Activated CD4-positive, alpha-beta T cell treated with anti-CD3 and anti-CD28 coated beads, Interleukin-2, amount 50 U/mL, for 1 hour (primary cell): ENCODE measurements at regions not wholly inside any gene's neighbourhood (a gene's known extent, or its start where the extent isn't known, plus 50 kb on each side); places are given as distances from the start of the nearest gene placed in this dataset.

Source experiments
- DNase-seq: peaks from one replicate; pipeline ENCODE4 v3.0.0-alpha.2; 2020

GRCh38 chr2:221276033-221276432 is 296.1 kb downstream of the EPHA4 start:
- DNase-seq = no peak

DNA sequence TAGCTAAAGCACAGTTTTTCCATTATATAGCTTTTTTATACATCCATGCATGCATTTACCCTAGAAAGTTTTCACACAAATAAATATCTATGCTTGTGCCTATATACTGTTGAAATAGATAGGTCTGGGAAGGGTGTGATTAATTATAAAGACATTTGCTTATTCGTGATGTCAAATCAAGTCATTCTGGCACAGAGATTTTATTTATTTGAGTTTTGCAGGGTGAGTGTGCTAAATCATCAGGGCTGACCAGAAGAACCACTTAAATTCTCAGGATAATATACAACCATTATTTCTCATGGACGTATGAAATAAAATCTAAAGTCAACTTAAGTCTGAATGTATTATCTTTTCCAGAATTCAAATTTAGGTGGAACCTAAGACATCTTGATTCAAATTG is 295.5 kb downstream of the EPHA4 start:
- no peak for DNase-seq

DNA sequence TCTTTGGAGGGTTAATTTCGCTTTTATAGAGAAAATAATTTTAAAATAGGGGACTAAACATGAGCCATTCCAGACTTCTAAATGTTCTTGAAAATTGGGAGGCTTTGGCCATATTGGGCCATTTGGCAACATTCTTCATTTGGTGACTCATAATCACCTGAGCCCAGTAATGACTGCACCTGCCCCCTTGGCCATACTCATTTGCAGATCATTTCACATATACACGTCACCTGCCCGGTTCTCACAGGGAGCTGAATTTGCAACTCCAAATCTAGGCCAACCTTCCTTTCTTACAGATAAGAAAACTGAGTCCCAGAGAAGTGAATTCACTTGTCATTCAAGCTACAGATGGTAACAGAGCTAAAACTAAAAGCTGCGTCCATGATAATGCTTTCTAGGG is 289.7 kb downstream of the EPHA4 start:
- DNase-seq = no peak

DNA sequence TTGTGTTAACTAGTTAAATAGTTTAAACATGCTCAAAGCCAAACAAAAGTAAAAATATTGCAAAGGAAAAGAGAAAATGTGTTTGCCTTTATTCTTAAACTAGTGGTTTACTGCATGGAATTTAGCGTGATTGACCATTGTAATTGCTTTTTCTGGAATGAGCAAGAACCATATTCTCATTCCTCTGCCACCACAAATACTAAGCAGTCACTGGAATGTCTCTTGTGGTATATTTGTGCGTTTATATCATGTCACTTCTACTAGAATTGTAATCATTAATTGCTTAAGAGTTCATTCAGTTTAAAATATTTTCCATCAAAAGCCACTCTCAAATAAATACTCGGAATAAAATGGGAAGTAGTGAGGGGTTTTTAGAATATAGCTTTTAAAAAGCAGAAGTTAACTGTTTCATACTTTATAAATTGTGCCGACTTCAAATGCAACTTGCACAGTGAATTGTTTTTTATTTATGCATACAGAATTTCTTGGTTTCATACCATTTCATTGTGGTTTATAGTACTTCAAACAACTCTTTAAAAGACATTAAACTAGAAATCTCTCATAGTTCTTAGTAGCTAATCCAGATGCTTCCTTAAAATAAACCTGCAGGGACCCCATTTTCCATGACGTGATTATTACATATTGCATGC is 288.1 kb downstream of the EPHA4 start:
- no peak for DNase-seq

DNA sequence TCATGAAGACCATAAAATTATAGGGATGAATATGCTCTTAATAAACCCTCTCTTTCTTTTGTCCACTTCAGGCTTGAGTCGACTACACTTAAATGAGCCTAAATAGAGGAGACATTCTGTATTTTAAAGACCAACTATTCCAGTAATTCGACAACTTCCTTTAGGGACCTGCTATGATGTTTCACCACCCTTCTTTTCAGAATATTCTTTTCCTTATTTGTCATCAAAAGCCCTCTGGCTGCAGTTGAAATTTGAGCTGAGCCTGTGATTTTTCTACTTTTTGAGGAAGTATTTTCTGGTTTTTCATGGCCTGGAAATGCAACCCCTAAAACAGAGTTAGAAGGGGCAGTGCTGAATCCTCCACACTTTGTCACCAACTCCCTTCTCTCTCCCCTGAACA is 287.0 kb downstream of the EPHA4 start:
- no peak for DNase-seq

DNA sequence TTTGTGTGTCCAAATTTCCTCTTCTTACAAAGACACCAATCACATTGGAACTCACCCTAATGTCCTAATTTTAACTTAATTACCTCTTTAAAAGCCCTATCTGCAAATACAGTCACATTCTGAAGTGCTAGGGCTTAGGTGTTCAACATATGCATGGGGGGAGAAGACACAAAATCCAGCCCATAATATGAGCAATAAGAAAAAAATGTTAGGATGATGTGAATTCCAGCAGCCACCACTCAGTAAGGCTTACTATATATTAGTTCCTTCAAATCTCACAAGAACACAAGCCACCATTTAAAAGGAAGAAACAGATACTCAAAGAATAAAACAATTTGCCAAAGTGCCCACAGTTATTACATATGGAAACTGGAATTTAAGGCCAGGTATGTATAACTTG is 285.7 kb downstream of the EPHA4 start:
- no peak for DNase-seq

GRCh38 chr2:221289389-221289788 is 282.7 kb downstream of the EPHA4 start:
- DNase-seq = no peak

- no peak for DNase-seq
Observed at GRCh38 chr2:221289846-221290245, 282.3 kb downstream of the EPHA4 start.

GRCh38 chr2:221293949-221294742 is 278.0 kb downstream of the EPHA4 start:
- no peak for DNase-seq

GRCh38 chr2:221304916-221305315 is 267.2 kb downstream of the EPHA4 start:
- DNase-seq = no peak

- no peak for DNase-seq
Observed at GRCh38 chr2:221308507-221309066, 263.5 kb downstream of the EPHA4 start.

DNA sequence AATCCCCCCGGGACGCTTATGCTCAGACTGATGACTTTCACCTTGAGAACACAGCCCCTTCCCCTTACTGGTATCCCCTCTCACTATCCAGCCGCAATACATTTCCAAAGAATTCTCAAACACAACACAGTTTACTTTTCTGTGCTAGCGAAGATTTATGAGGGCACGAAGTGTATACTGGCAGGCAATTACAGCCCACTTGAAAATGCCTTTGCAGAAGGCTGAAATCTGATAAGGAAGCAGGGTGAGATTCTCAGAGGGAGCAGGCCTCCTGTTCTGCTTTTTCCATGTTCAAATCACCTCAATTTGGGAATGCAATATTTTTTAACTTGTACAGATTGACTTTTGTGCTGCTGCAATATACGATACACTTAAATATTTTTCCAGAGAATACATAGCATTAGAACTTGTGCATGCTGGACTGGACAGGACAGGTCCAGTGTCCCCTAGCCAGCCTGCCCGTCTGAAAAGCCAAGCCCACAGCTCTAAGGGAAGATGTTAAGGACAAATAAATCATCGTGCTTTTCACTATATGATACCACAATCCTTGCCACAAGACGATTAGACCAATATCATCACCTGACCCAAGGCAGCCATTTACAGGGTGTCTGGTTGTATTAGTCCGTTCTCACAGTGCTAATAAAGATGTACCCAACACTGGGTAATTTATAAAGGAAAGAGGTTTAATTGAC is 262.1 kb downstream of the EPHA4 start:
- no peak for DNase-seq

DNA sequence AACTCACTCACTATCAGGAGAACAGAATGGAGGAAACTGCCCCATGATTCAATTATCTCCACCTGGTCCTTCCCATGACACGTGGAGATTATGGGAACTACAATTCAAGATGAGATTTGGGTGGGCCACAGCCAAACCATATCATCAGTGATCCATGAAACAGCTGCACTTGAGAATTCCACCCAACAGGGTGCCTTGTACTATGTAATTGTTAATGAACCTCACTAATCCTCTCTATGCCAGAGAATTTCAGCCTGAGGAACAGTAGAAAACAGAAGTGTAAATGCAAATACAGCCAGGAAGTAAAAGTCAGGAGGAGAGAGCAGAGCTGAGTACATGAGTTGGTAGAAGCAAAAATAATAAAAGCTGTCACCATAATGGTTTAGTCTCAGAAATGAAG is 261.4 kb downstream of the EPHA4 start:
- DNase-seq = no peak

DNA sequence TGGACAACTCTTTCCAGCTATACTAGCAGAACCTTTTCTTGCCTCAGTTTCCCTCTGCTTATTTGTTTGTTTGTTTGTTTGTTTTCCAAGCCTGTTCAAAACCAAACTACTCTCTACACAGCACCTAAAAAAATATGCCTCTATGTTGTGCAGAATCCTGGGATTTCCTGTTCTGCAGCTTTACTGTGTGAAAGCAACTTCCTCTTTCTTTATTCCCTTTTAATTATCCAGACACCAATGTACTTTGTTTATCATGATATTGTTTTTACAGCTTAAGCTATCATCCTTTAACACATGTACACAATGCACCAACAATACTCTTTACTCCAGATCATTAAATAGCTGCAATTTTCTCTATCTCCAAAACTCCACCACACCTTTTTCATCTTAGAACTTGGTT is 259.5 kb downstream of the EPHA4 start:
- DNase-seq = no peak

GRCh38 chr2:221314786-221315185 is 257.3 kb downstream of the EPHA4 start:
- no peak for DNase-seq

DNA sequence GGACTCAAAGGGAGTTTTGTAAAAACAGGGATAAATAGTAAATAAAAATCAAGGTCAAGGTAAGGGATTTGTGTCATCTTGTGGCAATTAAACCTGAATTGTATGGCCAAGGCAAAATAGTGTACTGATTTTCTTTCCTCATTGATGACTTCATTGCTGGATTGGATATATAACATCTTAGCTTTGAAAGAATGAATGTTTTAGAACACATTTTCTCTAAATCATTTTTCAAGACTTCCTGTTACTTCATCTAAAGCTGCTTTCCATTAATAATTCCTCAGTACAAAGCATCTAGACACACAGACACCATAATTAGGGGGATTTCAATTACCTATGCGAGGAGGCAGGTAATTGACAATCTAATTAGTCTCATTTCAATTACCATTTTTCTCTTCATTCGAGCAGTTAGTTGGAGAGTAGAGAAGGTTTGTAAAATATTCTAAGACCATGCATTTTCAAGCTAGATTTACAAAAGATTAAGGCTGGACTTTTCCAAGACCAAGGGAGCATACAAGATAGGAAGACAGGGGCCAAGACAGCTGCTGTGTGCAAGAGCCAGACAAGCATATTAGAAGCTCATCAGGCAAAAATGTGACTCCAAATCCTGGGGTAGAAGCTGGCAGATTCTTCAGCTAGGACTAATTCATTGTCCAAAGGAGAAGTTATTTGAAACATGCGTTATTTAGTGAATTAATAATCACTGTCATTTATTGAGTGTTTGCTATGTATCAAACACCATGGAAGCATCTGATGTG is 253.6 kb downstream of the EPHA4 start:
- no peak for DNase-seq

GRCh38 chr2:221322741-221323140 is 249.4 kb downstream of the EPHA4 start:
- no peak for DNase-seq

GRCh38 chr2:221323513-221323912 is 248.6 kb downstream of the EPHA4 start:
- DNase-seq = no peak

GRCh38 chr2:221330436-221330835 is 241.7 kb downstream of the EPHA4 start:
- no peak for DNase-seq

GRCh38 chr2:221334481-221335218 is 237.5 kb downstream of the EPHA4 start:
- no peak for DNase-seq

DNA sequence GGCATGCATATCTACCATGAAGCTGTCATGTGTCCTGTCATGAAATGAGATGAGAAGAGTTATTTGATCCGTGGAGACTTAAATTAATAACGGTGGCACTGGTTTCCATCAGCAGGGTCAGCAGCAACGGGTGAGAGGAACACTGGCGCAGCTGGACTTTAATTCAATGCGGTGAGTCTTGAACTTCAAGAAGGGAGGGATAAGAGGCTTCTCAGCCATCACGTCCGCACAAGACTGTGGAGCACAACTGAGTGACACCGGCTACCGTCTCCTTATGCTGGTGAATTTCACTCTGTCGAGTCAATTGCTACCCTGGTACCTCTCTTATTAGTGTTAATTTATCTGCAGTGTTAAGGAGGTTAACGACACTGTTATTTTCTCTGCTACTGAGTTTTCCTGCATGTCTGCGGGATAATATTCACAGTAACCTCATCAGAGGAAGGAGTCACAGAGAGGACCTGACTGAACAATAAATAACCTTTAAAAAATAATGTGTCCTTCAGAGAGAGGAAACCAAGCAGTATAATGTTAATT is 236.8 kb downstream of the EPHA4 start:
- DNase-seq = no peak

DNA sequence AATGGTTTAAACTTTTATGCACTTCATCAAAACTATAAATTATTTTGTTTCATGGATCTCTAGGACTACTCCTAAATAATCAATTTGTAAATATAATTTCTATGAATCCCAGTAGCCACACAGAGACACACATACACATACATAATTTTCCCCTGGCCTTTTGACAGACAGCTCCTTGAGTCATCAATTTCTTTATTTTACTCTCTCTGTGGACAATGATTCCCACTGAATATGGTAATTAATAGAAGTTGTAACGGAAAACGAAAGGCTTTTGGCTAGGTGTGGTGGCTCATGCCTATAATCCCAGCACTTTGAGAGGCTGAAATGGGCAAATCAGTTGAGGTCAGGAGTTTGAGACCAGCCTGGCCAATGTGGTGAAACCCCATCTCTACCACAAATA is 235.1 kb downstream of the EPHA4 start:
- no peak for DNase-seq
